SK-N-SH (cell line): ENCODE measurements at regions not wholly inside any gene's neighbourhood (a gene's known extent, or its start where the extent isn't known, plus 50 kb on each side); places are given as distances from the start of the nearest gene placed in this dataset.

Experiments used
- CHD2 ChIP-seq: fragments of 150-350 bp; IDR thresholded peaks from 2 replicates; pipeline ENCODE4 v1.6.1; 2018; ENCODE audit warnings: low read length; ENCODE audit not compliant: partially characterized antibody
- CTCF ChIP-seq: fragments of 200-600 bp; sonication (generic); IDR thresholded peaks from 2 replicates; pipeline ENCODE4 v1.6.1; 2017; ENCODE audit warnings: antibody characterized with exemption, mild to moderate bottlenecking, moderate library complexity
- ELF1 ChIP-seq: IDR thresholded peaks from 2 replicates; pipeline ENCODE4 v1.4.0; 2012
- GABPA ChIP-seq: IDR thresholded peaks from 2 replicates; pipeline ENCODE4 v1.4.0; 2012; ENCODE audit warnings: low read depth, mild to moderate bottlenecking
- IRF3 ChIP-seq: fragments of 150-350 bp; IDR thresholded peaks from 2 replicates; pipeline ENCODE4 v1.6.1; 2016; ENCODE audit warnings: mild to moderate bottlenecking, low read depth, low read length
- MAX ChIP-seq: IDR thresholded peaks from 2 replicates; pipeline ENCODE4 v1.4.0; 2012; ENCODE audit warnings: low read depth
- MXI1 ChIP-seq: IDR thresholded peaks from 2 replicates; pipeline ENCODE4 v1.6.1; 2012; ENCODE audit warnings: mild to moderate bottlenecking, low read depth, low read length, improper control_type of control experiment
- NRF1 ChIP-seq: IDR thresholded peaks from 2 replicates; pipeline ENCODE4 v1.6.1; 2012; ENCODE audit warnings: low read depth, mild to moderate bottlenecking, low read length
- POLR2AphosphoS5 ChIP-seq: IDR thresholded peaks from 2 replicates; pipeline ENCODE4 v1.6.1; 2012; ENCODE audit warnings: low read depth, low read length
- RAD21 ChIP-seq: IDR thresholded peaks from 2 replicates; pipeline ENCODE4 v1.6.1; 2012; ENCODE audit warnings: mild to moderate bottlenecking, low read length
- RCOR1 ChIP-seq: fragments of 150-350 bp; IDR thresholded peaks from 2 replicates; pipeline ENCODE4 v1.6.1; 2017; ENCODE audit warnings: antibody characterized with exemption, low read length
- REST ChIP-seq: IDR thresholded peaks from 2 replicates; pipeline ENCODE4 v1.6.1; 2012; ENCODE audit warnings: mild to moderate bottlenecking, low read depth, low read length, moderate library complexity
- ZBTB33 ChIP-seq: IDR thresholded peaks from 2 replicates; pipeline ENCODE4 v1.4.0; 2012; ENCODE audit warnings: low read depth, borderline replicate concordance

- TF ChIP-seq CTCF: no peak
- TF ChIP-seq POLR2AphosphoS5: no peak
- no peak for TF ChIP-seq RCOR1
- TF ChIP-seq CHD2: no peak
- TF ChIP-seq IRF3: no peak
- no peak for TF ChIP-seq MAX
- no peak for TF ChIP-seq RAD21
- TF ChIP-seq NRF1: no peak
- TF ChIP-seq REST: no peak
- TF ChIP-seq MXI1: no peak
- no peak for TF ChIP-seq ZBTB33
- TF ChIP-seq ELF1: no peak
- TF ChIP-seq GABPA: no peak
Observed at GRCh38 chr20:40497899-40498691, 190.9 kb downstream of the MAFB start.
